HepG2 (cell line): ENCODE measurements at regions not wholly inside any gene's neighbourhood (a gene's known extent, or its start where the extent isn't known, plus 50 kb on each side); places are given as distances from the start of the nearest gene placed in this dataset.

Source experiments
- ATAC-seq: fragments of 200-7000 bp; cut with Tn5 transposase; 3 replicates; pipeline ENCODE4 v1.9.1; 2020; ENCODE audit warnings: mild to moderate bottlenecking, moderate library complexity
- BruUV-seq: library from RNA; stranded (reverse); fragments of 400-500 nt; replicated peaks from 2 replicates; lab custom pipeline; 2021; lab: Mats Ljungman, UMichigan
- CTCF ChIA-PET: fragments of 300-600 bp; formaldehyde crosslinking; extraction: SDS; loops from one replicate; lab custom pipeline; 2021; ENCODE audit warnings: low total read pairs, inconsistent platforms, low intra/inter-chr PET ratio; lab: Yijun Ruan, JAX
- POLR2A ChIA-PET: fragments of 350-600 bp; sonication (Branson Sonifier 250); formaldehyde crosslinking; loops from one replicate; lab custom pipeline; 2020; ENCODE audit warnings: antibody characterized with exemption, inconsistent platforms; lab: Yijun Ruan, JAX
- DNase-seq: peaks from one replicate; pipeline ENCODE4 v3.0.0-alpha.2; 2015; ENCODE audit warnings: low spot score
- FAIRE-seq: peaks from 3 replicates; lab custom pipeline; 2011; peaks lifted over from hg19 to GRCh38; lab: Jason Lieb, UNC
- H2AFZ ChIP-seq: one replicate; pipeline ENCODE4 v1.6.1; 2011; ENCODE audit warnings: low read length, inconsistent platforms
- H3K27ac ChIP-seq: fragments of 300-600 bp; 3 replicates; pipeline ENCODE4 v1.8.0; 2011; ENCODE audit warnings: mixed run types, mild to moderate bottlenecking, mixed read lengths, low read length, inconsistent platforms; ENCODE audit not compliant: insufficient read depth; ENCODE audit errors: extremely low read length
- H3K27me3 ChIP-seq, 2 experiments: fragments of 200-600 bp in 1 of 2; 2 replicates in 1 of 2; 3 replicates in 1 of 2; pipeline versions ENCODE4 v1.6.0 to v1.8.0; 2011; ENCODE audit warnings: low read length in 2 of 2, mild to moderate bottlenecking in 2 of 2, moderate library complexity in 2 of 2, inconsistent platforms in 1 of 2; ENCODE audit not compliant: insufficient read depth in 2 of 2, control insufficient read depth in 1 of 2
- H3K36me3 ChIP-seq, 2 experiments: fragments of 200-600 bp in 1 of 2; replicated peaks in 1 of 2; 2 replicates in 1 of 2; 3 replicates in 1 of 2; pipeline versions ENCODE4 v1.5.1 to v1.8.0; 2011; ENCODE audit warnings: low read length in 2 of 2, inconsistent platforms in 1 of 2; ENCODE audit not compliant: insufficient read depth in 2 of 2, control insufficient read depth in 1 of 2
- H3K4me1 ChIP-seq: 2 replicates; pipeline ENCODE4 v1.5.1; 2012; ENCODE audit warnings: low read length, inconsistent platforms; ENCODE audit not compliant: insufficient read depth
- H3K4me2 ChIP-seq: 2 replicates; pipeline ENCODE4 v1.6.0; 2011; ENCODE audit warnings: low read depth, low read length, inconsistent platforms
- H3K4me3 ChIP-seq, 3 experiments: fragments of 200-600 bp in 1 of 3; sonication (generic), shearing (Covaris generic) in 1 of 3; replicated peaks in 1 of 3; 2 replicates each; pipeline ENCODE4 v1.5.1; 2011 to 2016; ENCODE audit warnings: low read length in 3 of 3, inconsistent platforms in 2 of 3, low read depth in 2 of 3, mild to moderate bottlenecking in 2 of 3, control low read depth in 1 of 3, mixed read lengths in 1 of 3; ENCODE audit not compliant: insufficient read depth in 1 of 3
- H3K79me2 ChIP-seq: one replicate; pipeline ENCODE4 v1.6.1; 2011; ENCODE audit warnings: low read length, inconsistent platforms; ENCODE audit not compliant: insufficient read depth
- H3K9ac ChIP-seq: 2 replicates; pipeline ENCODE4 v1.6.0; 2011; ENCODE audit warnings: mild to moderate bottlenecking, low read depth, low read length, inconsistent platforms; ENCODE audit not compliant: insufficient read depth
- H3K9me3 ChIP-seq: 2 replicates; pipeline ENCODE4 v1.5.1; 2012; ENCODE audit warnings: mild to moderate bottlenecking, low read length
- H4K20me1 ChIP-seq: 2 replicates; pipeline ENCODE4 v1.6.0; 2011; ENCODE audit warnings: inconsistent platforms, mild to moderate bottlenecking, low read length, moderate library complexity; ENCODE audit not compliant: insufficient read depth
- ARID2 ChIP-seq: sonication (generic); formaldehyde crosslinking; IDR thresholded peaks from 2 replicates; pipeline ENCODE4 v1.8.1; 2022; ENCODE audit warnings: mild to moderate bottlenecking, missing genetic modification reagents, borderline replicate concordance
- CBX5 ChIP-seq: sonication (generic); formaldehyde crosslinking; IDR thresholded peaks from 2 replicates; pipeline ENCODE4 v1.4.0; 2020; ENCODE audit warnings: missing genetic modification reagents, borderline replicate concordance
- DNMT3B ChIP-seq: conservative IDR thresholded peaks from 2 replicates; pipeline ENCODE4 v1.6.1; 2016; ENCODE audit warnings: missing biosample characterization, control low read depth
- FOXC1 ChIP-seq: sonication (generic); formaldehyde crosslinking; IDR thresholded peaks from 2 replicates; pipeline ENCODE4 v1.8.0; 2022; ENCODE audit warnings: mild to moderate bottlenecking, missing genetic modification reagents, borderline replicate concordance
- SMYD3 ChIP-seq: sonication (generic); formaldehyde crosslinking; IDR thresholded peaks from 2 replicates; pipeline ENCODE4 v1.8.1; 2023; ENCODE audit warnings: mild to moderate bottlenecking, missing genetic modification reagents
- SPEN ChIP-seq: sonication (generic); formaldehyde crosslinking; IDR thresholded peaks from 2 replicates; pipeline ENCODE4 v1.5.1; 2020; ENCODE audit warnings: low read depth, mild to moderate bottlenecking, missing genetic modification reagents
- U2AF2 ChIP-seq: fragments of 200-400 bp; formaldehyde crosslinking; IDR thresholded peaks from 2 replicates; pipeline ENCODE4 v1.6.1; 2017; ENCODE audit warnings: low read depth, mild to moderate bottlenecking, low read length
- ZNF142 ChIP-seq: sonication (generic); formaldehyde crosslinking; IDR thresholded peaks from 2 replicates; pipeline ENCODE4 v1.4.0; 2020; ENCODE audit warnings: missing genetic modification reagents
- ZNF501 ChIP-seq: sonication (generic); formaldehyde crosslinking; IDR thresholded peaks from 2 replicates; pipeline ENCODE4 v1.5.1; 2020; ENCODE audit warnings: mild to moderate bottlenecking, moderate library complexity, missing genetic modification reagents
- ZNF556 ChIP-seq: sonication (generic); formaldehyde crosslinking; IDR thresholded peaks from 2 replicates; pipeline ENCODE4 v1.4.0; 2020; ENCODE audit warnings: mild to moderate bottlenecking, missing genetic modification reagents, borderline replicate concordance
- ZNF614 ChIP-seq: IDR thresholded peaks from 2 replicates; pipeline ENCODE4 v1.6.1; 2018; ENCODE audit warnings: missing biosample characterization, missing genetic modification reagents, inconsistent platforms, borderline replicate concordance
- WGBS: methylation state at CpG from one replicate; pipeline ENCODE4 v1.1.6; 2017; ENCODE audit warnings: low lambda C conversion rate; 5-methylcytosine and 5-hydroxymethylcytosine counted together
- in situ Hi-C: cut with HindIII; loops from 2 replicates; pipeline ENCODE4 v1.10.0; 2017; ENCODE audit warnings: low pct_unique_long_range_greater_than_20kb; ENCODE audit not compliant: extremely low pct_ligation_motif_present
- intact Hi-C: fragments of 100-400 bp; cut with micrococcal nuclease; formaldehyde crosslinking; loops from one replicate; pipeline ENCODE4 v1.10.0; 2022; ENCODE audit not compliant: unreplicated experiment
- TF ChIP-seq, protein P1 (sequence below): sonication (generic); formaldehyde crosslinking; conservative IDR thresholded peaks from 2 replicates; pipeline ENCODE4 v1.8.1; 2023; ENCODE audit warnings: missing genetic modification reagents

- no peak for TF ChIP-seq U2AF2
- TF ChIP-seq, protein P1, sequence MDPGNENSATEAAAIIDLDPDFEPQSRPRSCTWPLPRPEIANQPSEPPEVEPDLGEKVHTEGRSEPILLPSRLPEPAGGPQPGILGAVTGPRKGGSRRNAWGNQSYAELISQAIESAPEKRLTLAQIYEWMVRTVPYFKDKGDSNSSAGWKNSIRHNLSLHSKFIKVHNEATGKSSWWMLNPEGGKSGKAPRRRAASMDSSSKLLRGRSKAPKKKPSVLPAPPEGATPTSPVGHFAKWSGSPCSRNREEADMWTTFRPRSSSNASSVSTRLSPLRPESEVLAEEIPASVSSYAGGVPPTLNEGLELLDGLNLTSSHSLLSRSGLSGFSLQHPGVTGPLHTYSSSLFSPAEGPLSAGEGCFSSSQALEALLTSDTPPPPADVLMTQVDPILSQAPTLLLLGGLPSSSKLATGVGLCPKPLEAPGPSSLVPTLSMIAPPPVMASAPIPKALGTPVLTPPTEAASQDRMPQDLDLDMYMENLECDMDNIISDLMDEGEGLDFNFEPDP = no peak
- TF ChIP-seq FOXC1 (CRISPR knock-in tag) = no peak
- TF ChIP-seq, all 625 proteins: peak for 0
Measured at GRCh38 chr5:104400941-104401340, 838.4 kb upstream of the NUDT12 start (continued).

GRCh38 chr5:104385906-104386305, 823.3 kb upstream of the NUDT12 start:
- Histone ChIP-seq H3K9me3 (no peaks in the 10 kb centered on the region), H3K4me1 (no peaks in the 10 kb centered on the region), H4K20me1 (no peaks in the 10 kb centered on the region), H3K27ac (no peak overlapping the region), H3K27me3 (no peaks in the 10 kb centered on the region), H3K79me2 (no peaks in the 10 kb centered on the region), H3K9ac (no peak overlapping the region), H2AFZ (no peak overlapping the region), H3K4me2 (no peak overlapping the region), H3K36me3 (no peaks in the 10 kb centered on the region)
- ChIA-PET CTCF (no interaction called here), POLR2A (no interaction called here)
- in situ Hi-C loops = no loop called here
- no TSS peak for BruUV-seq
- no peak for DNase-seq
- 51% methylated on average over 3 of the region's 3 CpGs for WGBS
- no peak for FAIRE-seq
- TF ChIP-seq ZNF142 (CRISPR knock-in tag) = no peak
- TF ChIP-seq SPEN (CRISPR knock-in tag) = no peak
- no peak for TF ChIP-seq ARID2
- TF ChIP-seq ZNF556 (CRISPR knock-in tag) = no peak
- TF ChIP-seq ZNF614 (CRISPR knock-in tag) = no peak
- no peak for TF ChIP-seq CBX5 (CRISPR knock-in tag)
- no peak for TF ChIP-seq SMYD3
- no peak for TF ChIP-seq ZNF501 (CRISPR knock-in tag)
- no peak for TF ChIP-seq DNMT3B (CRISPR knock-in tag)
- TF ChIP-seq, all 625 proteins: peak for 0
- ATAC-seq = no peak
- intact Hi-C loops = no loop called here
- no peak overlapping the region for H3K4me3 ChIP-seq
